ENCODE measurements at regions not wholly inside any gene's neighbourhood (a gene's known extent, or its start where the extent isn't known, plus 50 kb on each side); places are given as distances from the start of the nearest gene placed in this dataset.

DNA sequence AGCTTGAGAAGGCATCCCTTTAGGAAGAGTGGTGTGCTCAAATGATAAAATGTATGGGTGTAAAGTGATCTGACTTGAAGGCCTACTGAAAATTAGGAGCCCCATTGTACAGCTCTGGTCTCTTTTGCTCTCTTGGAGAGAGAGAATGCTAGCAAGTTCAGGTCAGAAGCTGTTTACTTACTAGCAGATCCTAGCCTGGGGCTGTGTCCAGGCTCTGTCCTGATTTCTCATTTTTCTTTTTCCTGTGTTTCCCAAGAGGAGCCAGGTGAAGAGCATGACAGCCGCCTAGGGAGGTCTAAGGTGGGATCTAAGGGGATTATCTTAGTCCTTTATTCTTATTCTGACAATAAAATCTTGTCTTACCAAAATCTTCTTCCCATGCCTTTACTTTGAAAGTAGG is 272.8 kb downstream of the NNT start:
- TF ChIP-seq ZFX (IDR thresholded peaks at IDR 0.05): no peak
- TF ChIP-seq RAD21 (IDR thresholded peaks at IDR 0.05; ENCODE audit: low read depth): no peak
- no peak for TF ChIP-seq YY1 (IDR thresholded peaks at IDR 0.05; ENCODE audit: extremely low read depth, insufficient replicate concordance, low read depth, low read length)
- no peak for TF ChIP-seq SIN3A (IDR thresholded peaks at IDR 0.05; ENCODE audit: low read depth)
- ChIA-PET POLR2A (no interaction called here), CTCF (no interaction called here), RAD21 (ENCODE audit: low non-redundant PET in 1 of 2, low total read pairs in 2 of 2, uncharacterized antibody in 2 of 2, unreplicated experiment in 2 of 2) (no interaction called here)
- Histone ChIP-seq H3K27ac (ENCODE audit: low read depth, low read length) (no peak overlapping the region), H4K20me1 (ENCODE audit: insufficient read depth) (no peaks in the 10 kb centered on the region; the same call in 1 of the 2 replicates), H3K27me3 (ENCODE audit: insufficient read depth, low read length) (no peaks in the 10 kb centered on the region), H3K9me3 (ENCODE audit: control insufficient read depth in 1 of 2, insufficient read depth in 1 of 2, low read depth in 1 of 2, low read length in 2 of 2) (no peaks in the 10 kb centered on the region), H3K79me2 (ENCODE audit: insufficient read depth, low read length) (no peaks in the 10 kb centered on the region), H3K36me3 (ENCODE audit: control insufficient read depth in 1 of 2, insufficient read depth in 2 of 2, low read length in 2 of 2) (no peaks in the 10 kb centered on the region), H3K4me2 (ENCODE audit: low read length) (no peak overlapping the region), H2AFZ (ENCODE audit: low read depth, low read length, poor library complexity, severe bottlenecking) (no peak overlapping the region), H3K9ac (ENCODE audit: low read length) (no peak overlapping the region), H3K9me2 (ENCODE audit: insufficient read depth) (no peaks in the 10 kb centered on the region), H3K4me3 (replicated peaks in 1 of 2; ENCODE audit: low read depth in 1 of 2, low read length in 2 of 2) (no peak overlapping the region), H3K4me1 (ENCODE audit: control insufficient read depth in 1 of 2, insufficient read depth in 2 of 2, low read length in 2 of 2) (no peaks in the 10 kb centered on the region)
- DNase-seq (ENCODE audit: low read depth, low spot score) (no peak), ATAC-seq (no peak)
- intact Hi-C loops (cut with micrococcal nuclease): no loop called here
- no TSS peak for BruUV-seq (replicated peaks)

GRCh38 chr5:43874772-43875171 is 271.8 kb downstream of the NNT start:
- H3K36me3 ChIP-seq (ENCODE audit: control insufficient read depth in 1 of 2, insufficient read depth in 2 of 2, low read length in 2 of 2): no peaks in the 10 kb centered on the region
- no peaks in the 10 kb centered on the region for H4K20me1 ChIP-seq (ENCODE audit: insufficient read depth)
- no peaks in the 10 kb centered on the region for H3K4me1 ChIP-seq (ENCODE audit: control insufficient read depth in 1 of 2, insufficient read depth in 2 of 2, low read length in 2 of 2)
- H3K27ac ChIP-seq (ENCODE audit: low read depth, low read length): no peak overlapping the region
- no peak for TF ChIP-seq EZH2phosphoT487 (IDR thresholded peaks at IDR 0.05; ENCODE audit: borderline replicate concordance)
- TF ChIP-seq FOSL1 (IDR thresholded peaks at IDR 0.05; ENCODE audit: low read depth): no peak
- no peak for TF ChIP-seq ZNF274 (IDR thresholded peaks at IDR 0.05; ENCODE audit: low read depth, low read length)
- TF ChIP-seq ELF1 (IDR thresholded peaks at IDR 0.05; ENCODE audit: borderline replicate concordance, low read depth): no peak
- no peak for TF ChIP-seq SP1 (IDR thresholded peaks at IDR 0.05; ENCODE audit: low read depth)
- no peak for TF ChIP-seq MAX (IDR thresholded peaks at IDR 0.05)
- no peak for TF ChIP-seq CTCF (IDR thresholded peaks at IDR 0.05 in 2 of 3, conservative IDR thresholded peaks at IDR 0.05 in 1 of 3; ENCODE audit: borderline replicate concordance in 1 of 3, insufficient read depth in 1 of 3, low read depth in 2 of 3, low read length in 2 of 3)
- no peak for TF ChIP-seq TCF7L2 (IDR thresholded peaks at IDR 0.05; ENCODE audit: borderline replicate concordance, extremely low read depth, insufficient read depth, insufficient read length)
- no peaks in the 10 kb centered on the region for H3K27me3 ChIP-seq (ENCODE audit: insufficient read depth, low read length)
- no peak overlapping the region for H3K9ac ChIP-seq (ENCODE audit: low read length)
- DNase-seq (ENCODE audit: low read depth, low spot score) (no peak), ATAC-seq (no peak)
- intact Hi-C loops (cut with micrococcal nuclease): no loop called here
- H3K79me2 ChIP-seq (ENCODE audit: insufficient read depth, low read length): no peaks in the 10 kb centered on the region
- POLR2A ChIA-PET: no interaction called here
- no peak overlapping the region for H3K4me3 ChIP-seq (replicated peaks in 1 of 2; ENCODE audit: low read depth in 1 of 2, low read length in 2 of 2)
- no TSS peak for BruUV-seq (replicated peaks)
- RAD21 ChIA-PET (ENCODE audit: low non-redundant PET in 1 of 2, low total read pairs in 2 of 2, uncharacterized antibody in 2 of 2, unreplicated experiment in 2 of 2): no interaction called here
- no peak overlapping the region for H3K4me2 ChIP-seq (ENCODE audit: low read length)
- H3K9me3 ChIP-seq (ENCODE audit: control insufficient read depth in 1 of 2, insufficient read depth in 1 of 2, low read depth in 1 of 2, low read length in 2 of 2): no peaks in the 10 kb centered on the region
- H2AFZ ChIP-seq (ENCODE audit: low read depth, low read length, poor library complexity, severe bottlenecking): no peak overlapping the region
- no peaks in the 10 kb centered on the region for H3K9me2 ChIP-seq (ENCODE audit: insufficient read depth)
- CTCF ChIA-PET: no interaction called here
